Osteocyte (in vitro differentiated cells): ENCODE measurements at regions not wholly inside any gene's neighbourhood (a gene's known extent, or its start where the extent isn't known, plus 50 kb on each side); places are given as distances from the start of the nearest gene placed in this dataset.

ENCODE experiments used
- DNase-seq: peaks from one replicate; pipeline ENCODE4 v3.0.0; 2021; ENCODE audit warnings: mixed read lengths; ENCODE audit not compliant: unreplicated experiment; ENCODE audit errors: extremely low spot score
- H3K27ac Mint-ChIP-seq: one replicate; pipeline ENCODE4 v1.8.0; 2021; ENCODE audit warnings: mild to moderate bottlenecking, mixed read lengths; ENCODE audit not compliant: unreplicated experiment
- H3K27me3 Mint-ChIP-seq: one replicate; pipeline ENCODE4 v1.8.0; 2021; ENCODE audit warnings: mixed read lengths; ENCODE audit not compliant: unreplicated experiment
- H3K36me3 Mint-ChIP-seq: one replicate; pipeline ENCODE4 v1.8.0; 2021; ENCODE audit warnings: mixed read lengths; ENCODE audit not compliant: unreplicated experiment
- H3K4me1 Mint-ChIP-seq: one replicate; pipeline ENCODE4 v1.8.0; 2021; ENCODE audit warnings: mixed read lengths; ENCODE audit not compliant: unreplicated experiment
- H3K4me3 Mint-ChIP-seq: one replicate; pipeline ENCODE4 v1.8.0; 2021; ENCODE audit warnings: mild to moderate bottlenecking, moderate library complexity, mixed read lengths; ENCODE audit not compliant: unreplicated experiment
- H3K9me3 Mint-ChIP-seq: one replicate; pipeline ENCODE4 v1.8.0; 2021; ENCODE audit warnings: mixed read lengths; ENCODE audit not compliant: unreplicated experiment
- TF ChIP-seq, protein P1 (sequence below): fragments of 200-600 bp; sonication (generic); IDR thresholded peaks from 2 replicates; pipeline ENCODE4 v1.5.0; 2021; ENCODE audit warnings: antibody characterized with exemption, mild to moderate bottlenecking, moderate library complexity

DNA sequence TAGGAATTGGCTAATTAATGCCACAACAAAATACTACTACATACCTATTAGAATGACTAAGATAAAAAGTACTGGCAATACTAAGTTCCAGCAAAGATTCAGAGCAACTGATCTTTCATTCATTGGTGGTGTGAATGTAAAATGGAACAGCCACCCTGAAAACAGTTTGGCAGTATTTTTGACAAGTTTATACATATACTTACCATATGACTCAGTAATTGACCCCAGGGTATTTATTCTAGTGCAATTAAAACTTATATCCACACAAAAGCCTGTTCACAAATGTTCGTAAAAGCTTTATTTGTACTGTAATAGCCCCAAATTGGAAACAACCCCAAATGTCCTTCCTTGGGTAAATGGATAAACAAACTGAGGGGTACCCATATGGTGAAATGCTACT lies 270.8 kb upstream of the ACTBL2 start:
- H3K27ac Mint-ChIP-seq = no peak overlapping the region
- H3K9me3 Mint-ChIP-seq = peaks cover 5% of the 10 kb centered on the region
- H3K27me3 Mint-ChIP-seq = no peaks in the 10 kb centered on the region
- peaks cover 13% of the 10 kb centered on the region for H3K4me1 Mint-ChIP-seq
- TF ChIP-seq, protein P1, sequence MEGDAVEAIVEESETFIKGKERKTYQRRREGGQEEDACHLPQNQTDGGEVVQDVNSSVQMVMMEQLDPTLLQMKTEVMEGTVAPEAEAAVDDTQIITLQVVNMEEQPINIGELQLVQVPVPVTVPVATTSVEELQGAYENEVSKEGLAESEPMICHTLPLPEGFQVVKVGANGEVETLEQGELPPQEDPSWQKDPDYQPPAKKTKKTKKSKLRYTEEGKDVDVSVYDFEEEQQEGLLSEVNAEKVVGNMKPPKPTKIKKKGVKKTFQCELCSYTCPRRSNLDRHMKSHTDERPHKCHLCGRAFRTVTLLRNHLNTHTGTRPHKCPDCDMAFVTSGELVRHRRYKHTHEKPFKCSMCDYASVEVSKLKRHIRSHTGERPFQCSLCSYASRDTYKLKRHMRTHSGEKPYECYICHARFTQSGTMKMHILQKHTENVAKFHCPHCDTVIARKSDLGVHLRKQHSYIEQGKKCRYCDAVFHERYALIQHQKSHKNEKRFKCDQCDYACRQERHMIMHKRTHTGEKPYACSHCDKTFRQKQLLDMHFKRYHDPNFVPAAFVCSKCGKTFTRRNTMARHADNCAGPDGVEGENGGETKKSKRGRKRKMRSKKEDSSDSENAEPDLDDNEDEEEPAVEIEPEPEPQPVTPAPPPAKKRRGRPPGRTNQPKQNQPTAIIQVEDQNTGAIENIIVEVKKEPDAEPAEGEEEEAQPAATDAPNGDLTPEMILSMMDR = no peak
- no peak overlapping the region for H3K4me3 Mint-ChIP-seq
- H3K36me3 Mint-ChIP-seq = no peaks in the 10 kb centered on the region
- no peak for DNase-seq

DNA sequence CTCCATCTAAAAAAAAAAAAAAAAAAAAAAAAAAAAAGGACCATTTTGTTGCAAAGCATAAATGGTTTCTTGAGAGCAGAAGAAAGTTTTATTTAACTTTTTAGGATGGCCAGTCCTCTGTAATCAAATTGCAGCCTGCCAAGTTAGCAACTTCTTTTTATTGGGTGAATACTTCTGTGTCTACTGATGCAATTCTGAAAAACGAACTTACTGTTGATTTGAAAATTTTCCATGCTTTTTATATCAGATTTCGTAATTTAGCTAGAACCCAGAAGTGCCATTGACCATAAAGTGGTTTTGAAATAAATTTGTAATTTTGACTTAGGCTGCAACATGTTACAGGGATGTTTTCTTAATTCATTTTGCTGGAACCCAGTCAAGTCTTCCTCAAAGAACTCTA lies 269.1 kb upstream of the ACTBL2 start:
- H3K9me3 Mint-ChIP-seq = no peaks in the 10 kb centered on the region
- H3K27ac Mint-ChIP-seq = no peak overlapping the region
- no peaks in the 10 kb centered on the region for H3K36me3 Mint-ChIP-seq
- TF ChIP-seq, protein P1 = no peak
- no peak for DNase-seq
- H3K27me3 Mint-ChIP-seq = no peaks in the 10 kb centered on the region
- no peak overlapping the region for H3K4me3 Mint-ChIP-seq
- peaks cover 19% of the 10 kb centered on the region for H3K4me1 Mint-ChIP-seq

DNA sequence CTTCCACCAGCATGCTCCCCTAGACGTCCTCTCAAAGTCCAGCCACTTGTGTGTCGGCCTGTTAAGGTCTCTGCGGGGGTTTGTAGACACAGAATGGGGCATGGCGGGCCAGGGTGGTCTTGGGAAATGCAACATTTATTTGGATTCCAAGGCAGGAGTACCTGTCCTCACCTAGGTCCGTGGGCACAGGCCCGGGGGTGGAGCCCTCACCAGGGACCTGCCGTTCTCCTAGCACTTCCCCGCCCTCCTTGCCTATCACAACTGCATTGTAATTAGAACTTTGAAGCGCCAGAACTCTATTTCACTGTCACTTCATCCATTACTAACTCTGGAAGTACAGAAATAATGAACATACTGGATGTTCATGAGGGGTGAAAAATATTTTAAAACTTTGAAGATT lies 268.3 kb upstream of the ACTBL2 start:
- Mint-ChIP-seq H3K4me1 (peaks cover 28% of the 10 kb centered on the region), H3K27me3 (no peaks in the 10 kb centered on the region), H3K27ac (no peak overlapping the region), H3K4me3 (no peak overlapping the region), H3K9me3 (no peaks in the 10 kb centered on the region), H3K36me3 (no peaks in the 10 kb centered on the region)
- TF ChIP-seq, protein P1 = no peak
- no peak for DNase-seq

DNA sequence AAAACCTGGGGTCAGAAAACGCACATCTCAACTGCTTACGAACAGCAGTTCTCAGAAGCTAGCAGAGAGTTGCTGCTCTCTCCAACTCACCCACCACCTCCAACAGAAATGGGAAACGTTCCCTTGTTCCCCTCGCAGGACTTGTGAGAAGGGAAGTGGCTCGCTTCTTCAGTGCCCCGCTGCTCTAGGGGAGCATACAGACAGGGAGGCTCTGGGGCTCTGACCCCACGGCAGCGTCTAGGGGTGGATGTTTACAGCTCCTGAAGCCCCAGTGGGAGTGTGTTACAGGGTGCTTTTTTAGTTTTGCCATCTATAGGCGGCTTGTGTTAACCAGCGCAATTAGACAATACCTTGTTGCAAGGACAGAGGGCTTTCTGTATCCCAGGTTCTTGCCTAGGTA lies 267.7 kb upstream of the ACTBL2 start:
- H3K4me1 Mint-ChIP-seq = peaks cover 32% of the 10 kb centered on the region
- no peaks in the 10 kb centered on the region for H3K27me3 Mint-ChIP-seq
- no peak for DNase-seq
- H3K9me3 Mint-ChIP-seq = no peaks in the 10 kb centered on the region
- no peak overlapping the region for H3K4me3 Mint-ChIP-seq
- no peaks in the 10 kb centered on the region for H3K36me3 Mint-ChIP-seq
- TF ChIP-seq, protein P1 = no peak
- no peak overlapping the region for H3K27ac Mint-ChIP-seq

DNA sequence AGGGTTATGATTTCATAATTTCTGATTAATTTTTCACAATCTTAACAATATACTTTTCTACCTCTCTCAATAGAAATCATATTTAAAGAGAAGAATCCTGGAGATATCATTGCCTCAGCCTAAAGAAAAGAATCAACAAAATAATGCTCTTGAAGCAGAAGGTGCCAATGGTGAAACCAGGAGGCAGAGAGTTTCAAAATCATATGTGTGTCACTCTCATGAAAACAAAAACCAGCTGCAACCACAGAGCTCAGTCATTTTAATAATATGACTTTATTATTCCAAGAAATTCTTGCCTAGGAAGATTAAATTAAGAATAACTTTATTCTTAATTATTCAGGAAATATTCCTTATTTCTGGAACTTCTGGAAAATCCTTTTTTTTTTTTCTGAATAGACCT lies 266.8 kb upstream of the ACTBL2 start:
- no peak overlapping the region for H3K4me3 Mint-ChIP-seq
- no peaks in the 10 kb centered on the region for H3K36me3 Mint-ChIP-seq
- peaks cover 32% of the 10 kb centered on the region for H3K4me1 Mint-ChIP-seq
- no peak for DNase-seq
- H3K9me3 Mint-ChIP-seq = no peaks in the 10 kb centered on the region
- no peaks in the 10 kb centered on the region for H3K27me3 Mint-ChIP-seq
- no peak overlapping the region for H3K27ac Mint-ChIP-seq
- TF ChIP-seq, protein P1 = no peak
